HG03045 (cell line): ENCODE measurements at regions not wholly inside any gene's neighbourhood (a gene's known extent, or its start where the extent isn't known, plus 50 kb on each side); places are given as distances from the start of the nearest gene placed in this dataset.

Experiments used
- ATAC-seq: cut with Tn5 transposase; IDR thresholded peaks from one replicate; pipeline ENCODE4 v1.9.1; 2021; ENCODE audit warnings: mild to moderate bottlenecking, moderate library complexity; ENCODE audit not compliant: unreplicated experiment

- no peak for ATAC-seq
Observed at GRCh38 chr2:82317012-82317411, 2012.5 kb upstream of the LRRTM1 start.

GRCh38 chr2:82316586-82316985 is 2012.0 kb upstream of the LRRTM1 start:
- no peak for ATAC-seq

GRCh38 chr2:82314836-82315472 is 2010.4 kb upstream of the LRRTM1 start:
- no peak for ATAC-seq

- ATAC-seq: no peak
Observed at GRCh38 chr2:82307511-82307910, 2003.0 kb upstream of the LRRTM1 start.

GRCh38 chr2:82301506-82301905 is 1997.0 kb upstream of the LRRTM1 start:
- ATAC-seq: no peak

- no peak for ATAC-seq
Observed at GRCh38 chr2:82289446-82289845, 1984.9 kb upstream of the LRRTM1 start.

GRCh38 chr2:82283075-82283474 is 1978.5 kb upstream of the LRRTM1 start:
- ATAC-seq: no peak

GRCh38 chr2:82282111-82282882 is 1977.7 kb upstream of the LRRTM1 start:
- ATAC-seq: no peak

- ATAC-seq: no peak
Observed at GRCh38 chr2:82279367-82279766, 1974.8 kb upstream of the LRRTM1 start.

- ATAC-seq: no peak
Observed at GRCh38 chr2:82278416-82278815, 1973.9 kb upstream of the LRRTM1 start.

GRCh38 chr2:82275599-82275998 is 1971.0 kb upstream of the LRRTM1 start:
- no peak for ATAC-seq

- ATAC-seq: no peak
Observed at GRCh38 chr2:82268446-82268845, 1963.9 kb upstream of the LRRTM1 start.

- ATAC-seq: no peak
Observed at GRCh38 chr2:82260521-82260920, 1956.0 kb upstream of the LRRTM1 start.

GRCh38 chr2:82259551-82259950 is 1955.0 kb upstream of the LRRTM1 start:
- no peak for ATAC-seq

- no peak for ATAC-seq
Observed at GRCh38 chr2:82257796-82258555, 1953.4 kb upstream of the LRRTM1 start.

GRCh38 chr2:82256983-82257632 is 1952.6 kb upstream of the LRRTM1 start:
- no peak for ATAC-seq

GRCh38 chr2:82256288-82256687 is 1951.7 kb upstream of the LRRTM1 start:
- no peak for ATAC-seq

- ATAC-seq: no peak
Observed at GRCh38 chr2:82254728-82255127, 1950.2 kb upstream of the LRRTM1 start.

GRCh38 chr2:82246220-82246775 is 1941.7 kb upstream of the LRRTM1 start:
- ATAC-seq: no peak

GRCh38 chr2:82239176-82239575 is 1934.6 kb upstream of the LRRTM1 start:
- ATAC-seq: no peak
